HEK293T (cell line): ENCODE measurements at regions not wholly inside any gene's neighbourhood (a gene's known extent, or its start where the extent isn't known, plus 50 kb on each side); places are given as distances from the start of the nearest gene placed in this dataset.

Experiments
- CTCF ChIA-PET: fragments of 350-600 bp; formaldehyde crosslinking; extraction: SDS; loops from one replicate; lab custom pipeline; 2021; ENCODE audit warnings: antibody characterized with exemption, inconsistent platforms; lab: Yijun Ruan, JAX
- POLR2A ChIA-PET: fragments of 350-600 bp; formaldehyde crosslinking; extraction: SDS; loops from one replicate; lab custom pipeline; 2020; ENCODE audit warnings: antibody characterized with exemption, inconsistent platforms; lab: Yijun Ruan, JAX
- DNase-seq: peaks from one replicate; pipeline ENCODE4 v3.0.0; 2012; ENCODE audit warnings: mixed read lengths; ENCODE audit errors: extremely low spot score
- ARNT ChIP-seq: fragments of 450-650 bp; IDR thresholded peaks from 2 replicates; pipeline ENCODE4 v1.6.1; 2017; ENCODE audit warnings: mild to moderate bottlenecking
- BHLHE40 ChIP-seq: fragments of 450-650 bp; IDR thresholded peaks from 2 replicates; pipeline ENCODE4 v1.6.1; 2016; ENCODE audit warnings: mild to moderate bottlenecking, moderate library complexity, borderline replicate concordance
- CTBP1 ChIP-seq: fragments of 450-650 bp; IDR thresholded peaks from 2 replicates; pipeline ENCODE4 v1.6.1; 2016; ENCODE audit warnings: borderline replicate concordance
- ELF4 ChIP-seq: fragments of 450-650 bp; IDR thresholded peaks from 2 replicates; pipeline ENCODE4 v1.6.1; 2017; ENCODE audit warnings: antibody characterized with exemption
- FOXA1 ChIP-seq: fragments of 450-650 bp; IDR thresholded peaks from 2 replicates; pipeline ENCODE4 v1.6.1; 2016; ENCODE audit warnings: mild to moderate bottlenecking
- FOXK2 ChIP-seq: fragments of 450-650 bp; IDR thresholded peaks from 2 replicates; pipeline ENCODE4 v1.6.1; 2016; ENCODE audit warnings: mild to moderate bottlenecking
- FOXM1 ChIP-seq: fragments of 450-650 bp; IDR thresholded peaks from 2 replicates; pipeline ENCODE4 v1.6.1; 2017; ENCODE audit warnings: mild to moderate bottlenecking, borderline replicate concordance
- HDGF ChIP-seq: fragments of 450-650 bp; IDR thresholded peaks from 2 replicates; pipeline ENCODE4 v1.6.1; 2017; ENCODE audit warnings: antibody characterized with exemption, borderline replicate concordance
- L3MBTL2 ChIP-seq: fragments of 450-650 bp; conservative IDR thresholded peaks from 2 replicates; pipeline ENCODE4 v1.6.1; 2016; ENCODE audit warnings: mild to moderate bottlenecking
- LEF1 ChIP-seq: fragments of 450-650 bp; IDR thresholded peaks from 2 replicates; pipeline ENCODE4 v1.6.1; 2017; ENCODE audit warnings: mild to moderate bottlenecking, borderline replicate concordance
- NFRKB ChIP-seq: fragments of 450-650 bp; IDR thresholded peaks from 2 replicates; pipeline ENCODE4 v1.6.1; 2016; ENCODE audit warnings: mild to moderate bottlenecking, moderate library complexity
- SP1 ChIP-seq: fragments of 450-650 bp; IDR thresholded peaks from 2 replicates; pipeline ENCODE4 v1.6.1; 2017
- SUZ12 ChIP-seq: fragments of 450-650 bp; IDR thresholded peaks from 2 replicates; pipeline ENCODE4 v1.6.1; 2016; ENCODE audit warnings: mild to moderate bottlenecking
- TARDBP ChIP-seq: fragments of 450-650 bp; IDR thresholded peaks from 2 replicates; pipeline ENCODE4 v1.6.1; 2016
- ZNF384 ChIP-seq: fragments of 450-650 bp; IDR thresholded peaks from 2 replicates; pipeline ENCODE4 v1.6.1; 2016
- TF ChIP-seq, protein P1 (sequence below): fragments of 450-650 bp; IDR thresholded peaks from 2 replicates; pipeline ENCODE4 v1.6.1; 2016

DNA sequence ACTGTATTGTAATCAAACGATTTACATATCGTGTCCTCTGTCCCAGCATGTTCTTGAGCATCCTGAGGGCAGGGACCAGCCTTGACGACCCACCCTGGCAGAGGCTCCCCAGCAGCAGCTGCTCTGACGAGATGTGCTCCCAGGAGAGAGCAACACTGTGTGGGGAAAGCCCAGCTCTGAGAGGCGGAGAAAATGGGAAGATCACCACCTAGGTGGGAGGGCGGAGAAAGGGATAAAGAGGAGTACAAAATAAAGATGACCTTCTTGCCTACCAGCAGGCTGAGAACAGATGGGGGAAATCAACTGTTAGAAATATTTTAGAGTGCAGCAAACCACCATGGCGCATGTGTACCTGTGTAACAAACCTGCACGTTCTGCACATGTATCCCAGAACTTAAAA lies 71.5 kb upstream of the CAPRIN2 start:
- ChIA-PET POLR2A (no interaction called here), CTCF (no interaction called here)
- DNase-seq = no peak
- TF ChIP-seq SUZ12 = no peak
- no peak for TF ChIP-seq ARNT
- no peak for TF ChIP-seq HDGF
- TF ChIP-seq NFRKB = no peak
- TF ChIP-seq FOXK2 = no peak
- no peak for TF ChIP-seq FOXM1
- TF ChIP-seq CTBP1 = no peak
- no peak for TF ChIP-seq ZNF384
- TF ChIP-seq LEF1 = no peak

DNA sequence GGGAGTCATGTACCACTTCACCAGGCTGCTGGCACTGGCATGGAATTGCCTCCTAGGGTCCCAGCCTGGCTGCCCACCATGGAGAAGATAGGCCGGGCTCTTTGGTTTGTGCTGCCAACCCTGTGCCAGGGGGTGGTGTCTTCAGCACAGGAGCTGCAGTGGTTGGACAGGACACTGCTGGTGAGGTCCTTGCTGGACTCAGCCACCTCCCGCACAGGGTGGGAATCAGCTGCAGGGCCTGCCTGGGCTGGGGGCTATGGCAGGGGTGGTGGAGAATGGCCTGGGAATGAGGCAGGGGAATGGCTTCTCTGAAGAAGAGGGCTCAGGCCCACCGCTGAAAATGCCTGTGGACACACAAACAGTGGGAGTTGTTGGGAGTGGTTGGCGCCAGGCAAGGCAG lies 70.6 kb upstream of the CAPRIN2 start:
- no peak for DNase-seq
- POLR2A ChIA-PET = no interaction called here
- CTCF ChIA-PET = interaction anchor here (0.7 kb wide), 1 partner anchor 129 kb away, joined by 3 read pairs; the partner anchor contains the start of gene IPO8
- no peak for TF ChIP-seq FOXM1
- no peak for TF ChIP-seq SUZ12
- no peak for TF ChIP-seq SP1
- no peak for TF ChIP-seq LEF1
- TF ChIP-seq, protein P1, sequence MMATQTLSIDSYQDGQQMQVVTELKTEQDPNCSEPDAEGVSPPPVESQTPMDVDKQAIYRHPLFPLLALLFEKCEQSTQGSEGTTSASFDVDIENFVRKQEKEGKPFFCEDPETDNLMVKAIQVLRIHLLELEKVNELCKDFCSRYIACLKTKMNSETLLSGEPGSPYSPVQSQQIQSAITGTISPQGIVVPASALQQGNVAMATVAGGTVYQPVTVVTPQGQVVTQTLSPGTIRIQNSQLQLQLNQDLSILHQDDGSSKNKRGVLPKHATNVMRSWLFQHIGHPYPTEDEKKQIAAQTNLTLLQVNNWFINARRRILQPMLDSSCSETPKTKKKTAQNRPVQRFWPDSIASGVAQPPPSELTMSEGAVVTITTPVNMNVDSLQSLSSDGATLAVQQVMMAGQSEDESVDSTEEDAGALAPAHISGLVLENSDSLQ = no peak
- TF ChIP-seq CTBP1 = no peak
- no peak for TF ChIP-seq FOXK2
- TF ChIP-seq ZNF384 = no peak
- no peak for TF ChIP-seq TARDBP
- no peak for TF ChIP-seq L3MBTL2
- no peak for TF ChIP-seq ELF4
- no peak for TF ChIP-seq ARNT
- TF ChIP-seq HDGF = no peak
- no peak for TF ChIP-seq NFRKB
- TF ChIP-seq BHLHE40 = no peak
- no peak for TF ChIP-seq FOXA1

DNA sequence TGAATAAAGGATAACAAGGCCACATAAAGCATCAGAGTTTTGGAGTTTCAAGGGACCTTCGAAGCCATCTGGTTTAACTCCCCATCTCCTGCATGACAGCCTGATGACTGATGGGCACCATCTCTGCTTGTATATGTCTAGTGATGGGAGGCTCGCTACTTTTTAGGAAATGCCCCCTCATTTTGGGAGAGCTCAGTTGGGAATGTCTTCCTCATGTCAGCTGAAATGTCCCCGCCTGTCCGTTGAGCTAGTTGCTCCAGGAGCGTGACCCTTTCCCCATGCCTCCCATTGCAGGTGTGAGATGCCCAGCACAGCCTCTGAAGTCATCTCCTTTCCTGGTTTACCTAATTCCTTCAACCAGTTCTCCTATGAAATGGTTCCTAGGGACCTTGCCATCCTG lies 69.6 kb upstream of the CAPRIN2 start:
- ChIA-PET POLR2A (no interaction called here), CTCF (no interaction called here)
- TF ChIP-seq BHLHE40 (no peak), SUZ12 (no peak)
- no peak for DNase-seq

DNA sequence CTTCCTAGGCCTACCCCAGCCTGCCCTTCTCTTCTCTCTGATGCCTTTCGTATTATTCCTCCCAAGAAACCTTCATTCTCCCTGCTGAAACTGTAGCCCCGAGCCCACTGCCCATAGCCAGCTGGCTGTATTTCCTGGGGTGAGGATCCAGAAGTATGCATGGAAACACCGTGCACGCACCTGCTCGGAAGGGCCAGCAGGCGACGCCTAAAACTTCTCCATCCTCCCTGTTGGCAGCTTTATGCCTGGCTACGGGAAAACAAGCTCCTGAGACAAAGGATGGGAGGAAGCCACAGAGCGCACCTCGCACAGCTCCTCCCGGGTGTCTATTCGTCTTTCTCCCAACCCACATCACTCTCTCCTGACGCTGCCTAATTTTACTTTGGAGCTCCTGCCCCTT lies 69.0 kb upstream of the CAPRIN2 start:
- ChIA-PET POLR2A (no interaction called here), CTCF (no interaction called here)
- TF ChIP-seq, protein P1 = no peak
- no peak for TF ChIP-seq HDGF
- TF ChIP-seq ZNF384 = no peak
- TF ChIP-seq TARDBP = no peak
- TF ChIP-seq FOXA1 = no peak
- no peak for TF ChIP-seq FOXM1
- TF ChIP-seq ARNT = no peak
- TF ChIP-seq LEF1 = no peak
- no peak for TF ChIP-seq CTBP1
- TF ChIP-seq SP1 = no peak
- no peak for TF ChIP-seq L3MBTL2
- TF ChIP-seq NFRKB = no peak
- no peak for DNase-seq

DNA sequence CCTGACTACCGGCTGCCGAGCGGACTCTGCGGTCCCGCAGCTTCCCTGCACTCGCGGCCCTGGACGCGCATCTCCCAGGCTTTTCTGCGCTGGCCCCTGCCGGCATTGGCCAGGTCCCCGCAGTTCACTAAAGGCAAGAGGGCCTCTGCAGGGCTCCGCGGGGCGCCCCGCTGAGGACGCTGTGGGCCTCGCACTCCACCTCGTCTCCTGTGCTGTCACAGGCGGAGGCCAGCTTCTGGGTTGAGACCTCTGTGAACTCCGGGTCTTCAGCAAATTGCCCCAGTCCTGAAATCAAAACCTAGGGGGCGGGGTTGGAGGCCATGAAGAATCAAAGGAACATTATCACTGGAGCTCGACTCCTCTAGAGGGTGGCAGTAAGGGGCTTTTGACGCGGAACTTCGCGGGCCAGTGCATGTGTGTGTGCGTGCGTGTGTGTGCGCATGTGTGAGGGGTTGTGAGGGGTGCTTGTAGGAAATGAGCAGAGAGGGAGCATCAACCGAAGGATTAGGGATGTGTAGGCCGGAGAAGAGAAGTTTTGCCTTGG lies 68.5 kb upstream of the CAPRIN2 start:
- no peak for DNase-seq
- ChIA-PET POLR2A (no interaction called here), CTCF (no interaction called here)
- TF ChIP-seq FOXA1 = no peak
- no peak for TF ChIP-seq NFRKB
- no peak for TF ChIP-seq SP1
- TF ChIP-seq, protein P1 = no peak
- TF ChIP-seq ZNF384 = no peak
- no peak for TF ChIP-seq ELF4
- no peak for TF ChIP-seq FOXK2
- TF ChIP-seq ARNT = no peak
- no peak for TF ChIP-seq HDGF
- no peak for TF ChIP-seq LEF1
- TF ChIP-seq TARDBP = no peak
- TF ChIP-seq CTBP1 = no peak
- TF ChIP-seq SUZ12 = no peak
- TF ChIP-seq BHLHE40 = no peak

DNA sequence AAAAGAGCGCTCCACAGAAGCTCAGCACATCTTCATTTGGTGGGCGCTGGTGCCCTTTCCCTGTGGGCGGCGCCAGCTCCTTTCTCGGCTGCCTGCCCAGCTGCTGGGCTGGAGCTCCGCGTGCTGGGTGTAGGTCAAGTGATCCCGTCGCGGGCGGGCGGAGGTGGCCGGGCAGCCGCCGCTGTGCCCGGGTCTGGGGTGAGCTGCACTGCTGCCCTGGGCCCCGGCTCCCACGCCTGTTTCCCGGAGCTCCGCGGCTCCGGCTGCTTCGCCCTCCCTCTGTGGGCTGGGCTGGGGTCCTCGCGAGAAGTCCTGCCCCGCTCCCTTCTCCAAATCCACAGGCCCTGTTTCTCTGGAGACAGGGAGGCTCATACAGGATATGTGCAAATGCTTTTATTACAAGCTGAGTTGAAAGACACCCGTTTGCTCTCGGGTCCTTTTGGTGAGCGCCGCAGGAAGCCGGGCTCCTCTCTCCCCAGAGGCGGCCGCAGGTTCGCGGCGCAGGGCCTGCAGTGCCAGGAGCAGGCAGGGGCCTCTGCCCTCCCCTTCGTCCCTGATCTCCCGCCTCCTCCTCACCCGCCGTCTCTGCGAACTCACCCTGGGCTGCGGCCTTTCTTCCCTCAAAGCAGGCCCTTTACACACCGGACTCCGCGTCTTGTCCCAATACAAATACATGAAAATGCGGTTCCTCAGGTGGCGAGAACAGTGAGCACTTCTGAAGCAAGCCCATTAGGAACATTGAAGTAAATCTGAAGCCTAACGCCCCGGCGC lies 67.8 kb upstream of the CAPRIN2 start:
- ChIA-PET CTCF (no interaction called here), POLR2A (no interaction called here)
- TF ChIP-seq, protein P1 = no peak
- no peak for TF ChIP-seq LEF1
- TF ChIP-seq FOXK2 = no peak
- no peak for TF ChIP-seq ELF4
- no peak for TF ChIP-seq SUZ12
- no peak for TF ChIP-seq FOXA1
- TF ChIP-seq ARNT = no peak
- TF ChIP-seq SP1 = no peak
- TF ChIP-seq FOXM1 = no peak
- no peak for TF ChIP-seq BHLHE40
- TF ChIP-seq ZNF384 = no peak
- TF ChIP-seq L3MBTL2 = no peak
- no peak for TF ChIP-seq TARDBP
- no peak for TF ChIP-seq HDGF
- no peak for TF ChIP-seq NFRKB
- no peak for TF ChIP-seq CTBP1
- no peak for DNase-seq
